Common myeloid progenitor, CD34-positive (primary cell): ENCODE measurements at regions not wholly inside any gene's neighbourhood (a gene's known extent, or its start where the extent isn't known, plus 50 kb on each side); places are given as distances from the start of the nearest gene placed in this dataset.

Source experiments
- CTCF ChIA-PET: fragments of 350-600 bp; sonication (Branson Sonifier 250); formaldehyde crosslinking; loops from one replicate; lab custom pipeline; 2021; ENCODE audit warnings: antibody characterized with exemption; lab: Charles Lee
- POLR2A ChIA-PET: fragments of 350-600 bp; sonication (Branson Sonifier 250); formaldehyde crosslinking; loops from one replicate; lab custom pipeline; 2021; ENCODE audit warnings: antibody characterized with exemption; lab: Charles Lee
- DNase-seq, 3 donors: peaks; one replicate each; pipeline versions ENCODE4 v3.0.0 to v3.0.0-alpha.2; 2013
- H3K27ac ChIP-seq, 2 experiments: 1 replicate in 1 of 2; 2 replicates in 1 of 2; pipeline ENCODE4 v1.7.0; 2013; ENCODE audit warnings: inconsistent platforms in 2 of 2, low read length in 2 of 2, mild to moderate bottlenecking in 2 of 2, low read depth in 1 of 2, moderate library complexity in 1 of 2; ENCODE audit not compliant: severe bottlenecking in 2 of 2, insufficient read depth in 1 of 2, poor library complexity in 1 of 2
- H3K27me3 ChIP-seq, 5 experiments: replicated peaks in 2 of 5; 1 replicate in 3 of 5; 2 replicates in 2 of 5; pipeline versions ENCODE4 v1.6.1 to v1.7.0; 2013; ENCODE audit warnings: low read length in 4 of 5, mild to moderate bottlenecking in 2 of 5, moderate library complexity in 2 of 5, inconsistent platforms in 1 of 5; ENCODE audit not compliant: insufficient read depth in 5 of 5, control insufficient read depth in 4 of 5
- H3K36me3 ChIP-seq, 4 experiments: 1 replicate in 2 of 4; 2 replicates in 2 of 4; pipeline versions ENCODE4 v1.6.1 to v1.7.0; 2013; ENCODE audit warnings: low read length in 3 of 4, control low read depth in 1 of 4, mild to moderate bottlenecking in 1 of 4; ENCODE audit not compliant: control insufficient read depth in 4 of 4, insufficient read depth in 4 of 4
- H3K4me1 ChIP-seq, 4 experiments: 1 replicate in 3 of 4; 2 replicates in 1 of 4; pipeline versions ENCODE4 v1.6.1 to v1.7.1; 2013; ENCODE audit warnings: low read length in 3 of 4, mild to moderate bottlenecking in 3 of 4, control low read depth in 1 of 4, inconsistent platforms in 1 of 4, moderate library complexity in 1 of 4; ENCODE audit not compliant: control insufficient read depth in 4 of 4, insufficient read depth in 4 of 4; ENCODE audit errors: control extremely low read depth in 1 of 4
- H3K4me3 ChIP-seq, 7 experiments: 1 replicate in 4 of 7; 2 replicates in 3 of 7; pipeline versions ENCODE4 v1.5.1 to v1.7.0; 2013; ENCODE audit warnings: mild to moderate bottlenecking in 7 of 7, low read length in 6 of 7, moderate library complexity in 6 of 7, inconsistent platforms in 2 of 7, low read depth in 2 of 7, control low read depth in 1 of 7; ENCODE audit not compliant: insufficient read depth in 4 of 7, control insufficient read depth in 1 of 7; ENCODE audit errors: extremely low read depth in 1 of 7
- H3K9me3 ChIP-seq, 5 experiments: 1 replicate in 4 of 5; 2 replicates in 1 of 5; pipeline versions ENCODE4 v1.6.1 to v1.7.1; 2013; ENCODE audit warnings: low read length in 4 of 5, mild to moderate bottlenecking in 2 of 5, inconsistent platforms in 1 of 5, low read depth in 1 of 5, moderate library complexity in 1 of 5; ENCODE audit not compliant: control insufficient read depth in 4 of 5, insufficient read depth in 2 of 5; ENCODE audit errors: control extremely low read depth in 1 of 5
- WGBS: methylation state at CpG from one replicate; pipeline ENCODE4 v1.1.5; 2013; ENCODE audit not compliant: insufficient coverage; 5-methylcytosine and 5-hydroxymethylcytosine counted together

DNA sequence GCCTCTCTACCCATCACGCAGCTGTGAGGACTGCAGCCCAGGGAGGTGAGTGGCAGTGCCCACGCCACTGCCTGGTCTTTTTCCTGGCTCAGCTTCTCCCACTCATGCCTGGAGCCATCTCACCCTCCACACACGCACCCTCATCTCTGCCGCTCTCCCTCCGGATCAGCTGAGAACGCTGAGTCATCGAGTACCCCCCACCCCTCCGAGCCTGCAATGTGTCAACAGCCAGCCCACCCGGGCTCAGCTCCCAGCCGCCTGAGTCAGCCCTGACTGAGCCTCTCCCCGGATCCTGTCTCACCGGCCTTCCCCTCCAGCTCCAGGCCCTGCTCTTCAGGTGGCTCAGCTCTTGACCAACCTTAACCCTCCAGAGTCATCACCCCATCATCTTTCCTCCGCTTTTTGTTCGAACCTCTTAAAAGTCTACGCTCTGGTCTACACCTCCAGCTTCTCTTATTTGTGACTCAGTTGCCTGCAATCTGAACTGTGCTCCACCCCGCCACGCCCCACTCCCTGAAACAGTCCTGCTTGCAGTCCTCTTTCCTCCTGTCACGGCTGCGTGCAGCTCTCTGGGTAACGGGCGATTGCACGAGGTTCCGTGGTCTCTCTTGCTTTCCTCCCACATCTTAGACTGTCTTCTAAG is 94.4 kb upstream of the ASAP2 start:
- CTCF ChIA-PET: interaction anchor here (1.0 to 1.1 kb wide), 3 partner anchors 9 to 26 kb away, joined by 3 read pairs; no protein-coding TSS in a partner anchor
- peak; percentile 31 to 73 (median 67) for DNase-seq

GRCh38 chr2:9110893-9111569 is 95.6 kb upstream of the ASAP2 start:
- POLR2A ChIA-PET: no interaction called here
- H3K4me3 ChIP-seq: no peak overlapping the region
- H3K9me3 ChIP-seq: no peaks in the 10 kb centered on the region
- H3K36me3 ChIP-seq: no peaks in the 10 kb centered on the region
- 97% methylated on average over 14 of the region's 15 CpGs for WGBS
- DNase-seq: no peak
- no peak overlapping the region for H3K27ac ChIP-seq
- peaks cover 0 to 16% (median 6%) of the 10 kb centered on the region in 4 experiments for H3K4me1 ChIP-seq
- no peaks in the 10 kb centered on the region for H3K27me3 ChIP-seq
- CTCF ChIA-PET: interaction anchor here (1.1 kb wide), 1 partner anchor 8 kb away, joined by 3 read pairs; no protein-coding TSS in a partner anchor

More for the DNA sequence above, 94.4 kb upstream of the ASAP2 start:
- no peak overlapping the region for H3K4me3 ChIP-seq
- peaks cover 0 to 7% (median 5%) of the 10 kb centered on the region in 4 experiments for H3K4me1 ChIP-seq
- H3K27ac ChIP-seq: no peak overlapping the region
- POLR2A ChIA-PET: interaction anchor here (0.6 kb wide), 1 partner anchor 358 kb away, joined by 3 read pairs; no protein-coding TSS in a partner anchor
- no peaks in the 10 kb centered on the region for H3K36me3 ChIP-seq
- WGBS: 42% methylated on average over 21 of the region's 23 CpGs
- no peaks in the 10 kb centered on the region for H3K9me3 ChIP-seq
- H3K27me3 ChIP-seq: no peaks in the 10 kb centered on the region

- CTCF ChIA-PET: no interaction called here
- WGBS: 100% methylated on average over 5 of the region's 6 CpGs
- no peak for DNase-seq
- Histone ChIP-seq H3K4me3 (no peak overlapping the region), H3K4me1 (peaks cover 0 to 19% (median 8%) of the 10 kb centered on the region in 4 experiments), H3K36me3 (no peaks in the 10 kb centered on the region), H3K27me3 (no peaks in the 10 kb centered on the region), H3K27ac (no peak overlapping the region), H3K9me3 (no peaks in the 10 kb centered on the region)
- POLR2A ChIA-PET: no interaction called here
Measured at GRCh38 chr2:9110346-9110884, 96.2 kb upstream of the ASAP2 start.

DNA sequence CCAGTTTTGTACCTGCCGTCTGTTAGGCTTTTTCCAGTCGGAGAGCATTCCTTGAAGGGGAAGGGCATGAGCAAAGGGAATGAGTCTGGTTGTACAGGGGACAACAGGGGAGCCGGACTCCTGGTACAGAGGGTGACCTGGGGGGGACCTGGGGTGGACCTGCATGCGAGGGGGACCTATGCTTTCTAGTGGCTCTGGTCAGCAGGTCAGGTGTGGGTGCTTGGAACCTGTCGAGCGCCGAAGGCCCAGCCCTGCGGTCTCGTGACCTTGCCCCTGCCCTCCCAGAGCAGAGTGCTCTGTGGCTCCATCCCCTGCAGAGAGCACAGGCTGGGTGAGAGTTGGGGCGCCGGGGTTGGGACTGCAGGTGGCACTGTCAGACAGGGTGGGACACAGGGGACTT is 96.7 kb upstream of the ASAP2 start:
- Histone ChIP-seq H3K9me3 (no peaks in the 10 kb centered on the region), H3K27me3 (no peaks in the 10 kb centered on the region), H3K4me3 (no peak overlapping the region), H3K36me3 (no peaks in the 10 kb centered on the region), H3K27ac (no peak overlapping the region), H3K4me1 (peaks cover 0 to 19% (median 8%) of the 10 kb centered on the region in 4 experiments)
- ChIA-PET CTCF (no interaction called here), POLR2A (no interaction called here)
- WGBS: 98% methylated on average over 8 of the region's 11 CpGs
- DNase-seq: no peak

GRCh38 chr2:9108210-9108967 is 98.2 kb upstream of the ASAP2 start:
- H3K36me3 ChIP-seq: no peaks in the 10 kb centered on the region
- H3K4me3 ChIP-seq: no peak overlapping the region
- no peaks in the 10 kb centered on the region for H3K9me3 ChIP-seq
- WGBS: 92% methylated on average over 8 of the region's 11 CpGs
- no peak overlapping the region for H3K27ac ChIP-seq
- no peak for DNase-seq
- H3K4me1 ChIP-seq: peaks cover 0 to 19% (median 8%) of the 10 kb centered on the region in 4 experiments
- no peaks in the 10 kb centered on the region for H3K27me3 ChIP-seq
- ChIA-PET CTCF (no interaction called here), POLR2A (no interaction called here)

GRCh38 chr2:9107168-9108025 is 99.2 kb upstream of the ASAP2 start:
- Histone ChIP-seq H3K27ac (no peak overlapping the region), H3K9me3 (no peaks in the 10 kb centered on the region), H3K4me1 (peaks cover 0 to 18% (median 7%) of the 10 kb centered on the region in 4 experiments), H3K27me3 (no peaks in the 10 kb centered on the region), H3K36me3 (no peaks in the 10 kb centered on the region), H3K4me3 (no peak overlapping the region)
- ChIA-PET POLR2A (no interaction called here), CTCF (interaction anchor here (0.6 kb wide), 1 partner anchor 1512 kb away, joined by 3 read pairs; no protein-coding TSS in a partner anchor)
- WGBS: 98% methylated on average over 10 of the region's 16 CpGs
- DNase-seq: no peak
